ENCODE measurements at regions not wholly inside any gene's neighbourhood (a gene's known extent, or its start where the extent isn't known, plus 50 kb on each side); places are given as distances from the start of the nearest gene placed in this dataset.

DNA sequence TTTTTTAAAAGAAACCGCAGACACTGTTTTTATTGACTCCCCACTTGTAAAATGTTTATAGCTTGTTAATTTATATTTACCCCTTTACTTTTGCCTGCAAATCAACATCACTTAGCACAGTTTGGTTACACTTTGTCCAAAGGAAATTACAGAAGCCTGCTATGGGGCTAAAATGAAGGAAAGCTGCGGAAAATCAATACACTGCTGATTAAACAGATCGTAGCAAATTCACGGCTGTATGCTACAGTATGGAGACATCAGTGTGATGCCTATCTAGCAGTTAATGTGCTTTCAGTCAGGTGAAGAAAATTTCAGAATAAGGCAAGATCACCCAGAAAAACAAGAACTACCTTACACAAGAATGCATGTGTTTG, 110.0 kb downstream of the FOXG1 start:
- H3K27me3 Mint-ChIP-seq (ENCODE audit: low read depth), result no peaks in the 10 kb centered on the region
- peaks cover 7% of the 10 kb centered on the region for H3K4me1 Mint-ChIP-seq
- TF ChIP-seq ZNF219 (CRISPR knock-in tag; IDR thresholded peaks at IDR 0.05; ENCODE audit: borderline replicate concordance), result no peak
- no peak for TF ChIP-seq GABPB1 (CRISPR knock-in tag; IDR thresholded peaks at IDR 0.05)
- TF ChIP-seq ZNF423 (CRISPR knock-in tag; IDR thresholded peaks at IDR 0.05), result no peak
- no peak for TF ChIP-seq OVOL2 (CRISPR knock-in tag; IDR thresholded peaks at IDR 0.05; ENCODE audit: borderline replicate concordance)
- TF ChIP-seq, protein P1, sequence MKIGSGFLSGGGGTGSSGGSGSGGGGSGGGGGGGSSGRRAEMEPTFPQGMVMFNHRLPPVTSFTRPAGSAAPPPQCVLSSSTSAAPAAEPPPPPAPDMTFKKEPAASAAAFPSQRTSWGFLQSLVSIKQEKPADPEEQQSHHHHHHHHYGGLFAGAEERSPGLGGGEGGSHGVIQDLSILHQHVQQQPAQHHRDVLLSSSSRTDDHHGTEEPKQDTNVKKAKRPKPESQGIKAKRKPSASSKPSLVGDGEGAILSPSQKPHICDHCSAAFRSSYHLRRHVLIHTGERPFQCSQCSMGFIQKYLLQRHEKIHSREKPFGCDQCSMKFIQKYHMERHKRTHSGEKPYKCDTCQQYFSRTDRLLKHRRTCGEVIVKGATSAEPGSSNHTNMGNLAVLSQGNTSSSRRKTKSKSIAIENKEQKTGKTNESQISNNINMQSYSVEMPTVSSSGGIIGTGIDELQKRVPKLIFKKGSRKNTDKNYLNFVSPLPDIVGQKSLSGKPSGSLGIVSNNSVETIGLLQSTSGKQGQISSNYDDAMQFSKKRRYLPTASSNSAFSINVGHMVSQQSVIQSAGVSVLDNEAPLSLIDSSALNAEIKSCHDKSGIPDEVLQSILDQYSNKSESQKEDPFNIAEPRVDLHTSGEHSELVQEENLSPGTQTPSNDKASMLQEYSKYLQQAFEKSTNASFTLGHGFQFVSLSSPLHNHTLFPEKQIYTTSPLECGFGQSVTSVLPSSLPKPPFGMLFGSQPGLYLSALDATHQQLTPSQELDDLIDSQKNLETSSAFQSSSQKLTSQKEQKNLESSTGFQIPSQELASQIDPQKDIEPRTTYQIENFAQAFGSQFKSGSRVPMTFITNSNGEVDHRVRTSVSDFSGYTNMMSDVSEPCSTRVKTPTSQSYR (CRISPR knock-in tag; IDR thresholded peaks at IDR 0.05), result no peak
- no peak for TF ChIP-seq ZBTB21 (CRISPR knock-in tag; IDR thresholded peaks at IDR 0.05; ENCODE audit: borderline replicate concordance)
- TF ChIP-seq, protein P2, sequence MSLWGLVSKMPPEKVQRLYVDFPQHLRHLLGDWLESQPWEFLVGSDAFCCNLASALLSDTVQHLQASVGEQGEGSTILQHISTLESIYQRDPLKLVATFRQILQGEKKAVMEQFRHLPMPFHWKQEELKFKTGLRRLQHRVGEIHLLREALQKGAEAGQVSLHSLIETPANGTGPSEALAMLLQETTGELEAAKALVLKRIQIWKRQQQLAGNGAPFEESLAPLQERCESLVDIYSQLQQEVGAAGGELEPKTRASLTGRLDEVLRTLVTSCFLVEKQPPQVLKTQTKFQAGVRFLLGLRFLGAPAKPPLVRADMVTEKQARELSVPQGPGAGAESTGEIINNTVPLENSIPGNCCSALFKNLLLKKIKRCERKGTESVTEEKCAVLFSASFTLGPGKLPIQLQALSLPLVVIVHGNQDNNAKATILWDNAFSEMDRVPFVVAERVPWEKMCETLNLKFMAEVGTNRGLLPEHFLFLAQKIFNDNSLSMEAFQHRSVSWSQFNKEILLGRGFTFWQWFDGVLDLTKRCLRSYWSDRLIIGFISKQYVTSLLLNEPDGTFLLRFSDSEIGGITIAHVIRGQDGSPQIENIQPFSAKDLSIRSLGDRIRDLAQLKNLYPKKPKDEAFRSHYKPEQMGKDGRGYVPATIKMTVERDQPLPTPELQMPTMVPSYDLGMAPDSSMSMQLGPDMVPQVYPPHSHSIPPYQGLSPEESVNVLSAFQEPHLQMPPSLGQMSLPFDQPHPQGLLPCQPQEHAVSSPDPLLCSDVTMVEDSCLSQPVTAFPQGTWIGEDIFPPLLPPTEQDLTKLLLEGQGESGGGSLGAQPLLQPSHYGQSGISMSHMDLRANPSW (CRISPR knock-in tag; conservative IDR thresholded peaks at IDR 0.05; ENCODE audit: low read depth), result no peak
- no peak for TF ChIP-seq ZNF416 (CRISPR knock-in tag; IDR thresholded peaks at IDR 0.05)
- TF ChIP-seq, protein P3, sequence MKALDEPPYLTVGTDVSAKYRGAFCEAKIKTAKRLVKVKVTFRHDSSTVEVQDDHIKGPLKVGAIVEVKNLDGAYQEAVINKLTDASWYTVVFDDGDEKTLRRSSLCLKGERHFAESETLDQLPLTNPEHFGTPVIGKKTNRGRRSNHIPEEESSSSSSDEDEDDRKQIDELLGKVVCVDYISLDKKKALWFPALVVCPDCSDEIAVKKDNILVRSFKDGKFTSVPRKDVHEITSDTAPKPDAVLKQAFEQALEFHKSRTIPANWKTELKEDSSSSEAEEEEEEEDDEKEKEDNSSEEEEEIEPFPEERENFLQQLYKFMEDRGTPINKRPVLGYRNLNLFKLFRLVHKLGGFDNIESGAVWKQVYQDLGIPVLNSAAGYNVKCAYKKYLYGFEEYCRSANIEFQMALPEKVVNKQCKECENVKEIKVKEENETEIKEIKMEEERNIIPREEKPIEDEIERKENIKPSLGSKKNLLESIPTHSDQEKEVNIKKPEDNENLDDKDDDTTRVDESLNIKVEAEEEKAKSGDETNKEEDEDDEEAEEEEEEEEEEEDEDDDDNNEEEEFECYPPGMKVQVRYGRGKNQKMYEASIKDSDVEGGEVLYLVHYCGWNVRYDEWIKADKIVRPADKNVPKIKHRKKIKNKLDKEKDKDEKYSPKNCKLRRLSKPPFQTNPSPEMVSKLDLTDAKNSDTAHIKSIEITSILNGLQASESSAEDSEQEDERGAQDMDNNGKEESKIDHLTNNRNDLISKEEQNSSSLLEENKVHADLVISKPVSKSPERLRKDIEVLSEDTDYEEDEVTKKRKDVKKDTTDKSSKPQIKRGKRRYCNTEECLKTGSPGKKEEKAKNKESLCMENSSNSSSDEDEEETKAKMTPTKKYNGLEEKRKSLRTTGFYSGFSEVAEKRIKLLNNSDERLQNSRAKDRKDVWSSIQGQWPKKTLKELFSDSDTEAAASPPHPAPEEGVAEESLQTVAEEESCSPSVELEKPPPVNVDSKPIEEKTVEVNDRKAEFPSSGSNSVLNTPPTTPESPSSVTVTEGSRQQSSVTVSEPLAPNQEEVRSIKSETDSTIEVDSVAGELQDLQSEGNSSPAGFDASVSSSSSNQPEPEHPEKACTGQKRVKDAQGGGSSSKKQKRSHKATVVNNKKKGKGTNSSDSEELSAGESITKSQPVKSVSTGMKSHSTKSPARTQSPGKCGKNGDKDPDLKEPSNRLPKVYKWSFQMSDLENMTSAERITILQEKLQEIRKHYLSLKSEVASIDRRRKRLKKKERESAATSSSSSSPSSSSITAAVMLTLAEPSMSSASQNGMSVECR (CRISPR knock-in tag; IDR thresholded peaks at IDR 0.05; ENCODE audit: borderline replicate concordance), result no peak
- no peak for TF ChIP-seq ZBTB43 (CRISPR knock-in tag; IDR thresholded peaks at IDR 0.05)
- no peak for TF ChIP-seq TEAD1 (CRISPR knock-in tag; IDR thresholded peaks at IDR 0.05)
- TF ChIP-seq NFYB (CRISPR knock-in tag; conservative IDR thresholded peaks at IDR 0.05; ENCODE audit: low read depth), result no peak
- TF ChIP-seq ATF6 (CRISPR knock-in tag; IDR thresholded peaks at IDR 0.05), result no peak
- no peak for TF ChIP-seq ZMAT4 (CRISPR knock-in tag; IDR thresholded peaks at IDR 0.05)
- no peak overlapping the region for H3K27ac Mint-ChIP-seq
- no peak overlapping the region for H3K4me3 Mint-ChIP-seq
- no peaks in the 10 kb centered on the region for H3K36me3 Mint-ChIP-seq
- ATAC-seq, result no peak
- no peak for DNase-seq (ENCODE audit: low spot score)
- CTCF ChIA-PET, result interaction anchor here (1.1 kb wide), 2 partner anchors 102 to 120 kb away, joined by 3 to 5 read pairs; no protein-coding TSS in a partner anchor
- H3K9me3 Mint-ChIP-seq, result no peaks in the 10 kb centered on the region
- POLR2A ChIA-PET, result no interaction called here

Measured in WTC11 (cell line).